Skin of body (tissue), 1 donor: ENCODE measurements at regions not wholly inside any gene's neighbourhood (a gene's known extent, or its start where the extent isn't known, plus 50 kb on each side); places are given as distances from the start of the nearest gene placed in this dataset.

Experiments
- DNase-seq: peaks from one replicate; lab custom pipeline; 2025; lab: John Stamatoyannopoulos, UW

DNA sequence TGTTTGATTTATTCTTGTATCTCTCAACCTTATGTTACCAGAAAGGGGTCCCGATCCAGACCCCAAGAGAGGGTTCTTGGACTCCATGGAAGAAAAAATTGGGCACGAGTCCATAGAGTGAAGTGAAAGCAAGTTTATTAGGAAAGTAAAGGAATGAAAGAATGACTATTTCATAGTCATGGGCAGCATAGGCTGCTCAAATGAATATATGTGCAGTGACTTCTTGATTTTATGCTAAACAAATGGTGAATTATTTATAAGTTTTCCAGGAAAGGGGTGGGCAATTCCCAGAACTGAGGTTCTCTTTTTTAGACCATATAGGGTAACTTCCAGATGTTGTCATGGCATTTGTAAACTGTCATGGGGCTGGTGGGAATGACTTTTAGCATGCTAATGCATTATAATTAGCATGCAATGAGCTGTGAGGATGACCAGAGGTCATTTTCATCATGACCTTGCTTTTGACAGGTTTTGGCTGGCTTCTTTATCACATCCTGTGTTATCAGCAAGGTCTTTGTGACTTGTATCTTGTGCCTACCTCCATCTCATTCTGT lies 832.4 kb upstream of the CDH2 start:
- DNase-seq = no peak

DNA sequence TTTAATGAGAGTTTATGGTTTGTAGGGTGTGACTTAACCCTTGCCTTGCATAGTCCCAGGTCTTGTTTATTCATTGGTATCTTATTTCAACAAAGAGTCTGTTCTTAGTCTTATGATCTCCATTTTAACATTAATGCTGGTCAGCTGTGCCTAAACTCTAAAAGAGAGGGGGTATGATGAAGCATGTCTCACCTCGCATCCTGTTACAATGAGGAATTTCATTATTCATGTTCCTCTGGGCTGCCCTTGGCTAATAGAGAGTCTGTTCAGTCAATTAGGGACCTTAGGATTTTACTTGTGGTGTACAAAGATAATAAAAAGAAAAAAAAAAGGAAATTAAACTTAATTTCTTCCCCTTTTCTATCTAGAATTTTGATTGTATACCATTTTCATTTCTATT lies 831.9 kb upstream of the CDH2 start:
- no peak for DNase-seq

DNA sequence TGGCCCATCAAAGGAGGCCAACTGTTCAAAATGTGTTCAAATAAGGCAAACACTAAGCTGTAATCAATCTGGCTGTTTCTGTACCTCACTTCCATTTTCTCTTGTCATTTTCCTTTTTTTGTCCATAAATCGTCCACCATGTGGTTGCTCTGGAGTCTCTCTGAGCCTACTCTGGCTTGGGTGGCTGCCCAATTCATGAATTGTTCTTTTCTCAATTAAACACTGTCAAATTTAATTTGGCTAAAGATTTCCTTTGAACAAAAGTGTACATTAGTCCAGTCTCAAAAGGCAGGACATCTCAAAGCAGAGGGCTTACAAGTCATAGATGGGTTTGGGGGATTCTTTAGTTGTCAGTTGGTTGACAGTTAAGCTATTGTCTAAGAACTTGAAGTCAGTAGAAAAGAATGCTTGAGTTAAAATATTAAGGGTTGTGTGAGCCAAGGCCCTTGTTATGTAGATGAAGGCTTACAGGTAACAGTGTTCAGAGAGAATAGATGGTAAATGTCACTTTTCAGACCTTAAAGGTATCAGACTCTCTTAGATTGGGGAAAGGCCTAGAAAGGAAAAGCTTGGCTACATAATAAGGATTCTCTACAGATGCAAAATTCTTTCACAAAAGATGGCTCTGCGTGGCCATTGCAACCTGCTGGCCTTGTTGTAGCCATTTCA lies 831.2 kb upstream of the CDH2 start:
- DNase-seq = no peak

DNA sequence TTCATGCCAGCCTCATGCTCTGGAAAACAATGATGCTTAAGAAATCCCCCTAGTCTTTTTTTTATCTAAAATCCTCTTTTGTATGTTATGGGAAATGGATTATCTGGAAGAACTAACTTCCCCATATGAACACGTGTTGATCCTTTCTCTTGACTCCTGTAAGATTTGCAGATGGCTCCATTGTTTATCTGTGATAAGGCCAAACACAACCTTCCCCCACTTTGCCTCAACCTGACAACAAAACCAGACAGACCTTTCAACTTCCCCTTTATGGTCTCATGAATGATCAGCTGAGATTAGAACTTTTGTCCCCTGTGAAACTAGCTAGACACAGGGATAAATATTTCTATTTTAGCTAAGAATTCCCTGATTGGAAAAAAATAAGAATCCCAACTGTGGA lies 828.0 kb upstream of the CDH2 start:
- no peak for DNase-seq

DNA sequence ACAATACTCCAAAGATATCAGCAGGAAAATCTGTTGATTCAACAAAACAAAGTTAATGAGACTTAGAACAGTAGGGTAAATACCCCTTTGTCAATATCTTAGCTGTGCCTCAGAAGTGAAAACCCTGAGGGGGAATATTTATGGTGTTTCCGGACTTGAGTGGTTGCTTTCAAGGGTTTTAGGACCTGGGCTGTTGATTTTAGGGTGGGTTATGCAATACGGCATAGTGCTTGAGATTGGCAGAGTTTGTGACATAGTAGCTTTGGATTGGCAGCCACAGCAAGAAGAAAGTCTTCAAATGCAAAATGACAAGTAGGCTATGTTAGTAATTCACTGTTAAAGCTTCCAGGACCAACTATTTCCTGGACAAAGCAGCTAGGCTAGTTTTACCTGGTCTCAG lies 826.3 kb upstream of the CDH2 start:
- no peak for DNase-seq

DNA sequence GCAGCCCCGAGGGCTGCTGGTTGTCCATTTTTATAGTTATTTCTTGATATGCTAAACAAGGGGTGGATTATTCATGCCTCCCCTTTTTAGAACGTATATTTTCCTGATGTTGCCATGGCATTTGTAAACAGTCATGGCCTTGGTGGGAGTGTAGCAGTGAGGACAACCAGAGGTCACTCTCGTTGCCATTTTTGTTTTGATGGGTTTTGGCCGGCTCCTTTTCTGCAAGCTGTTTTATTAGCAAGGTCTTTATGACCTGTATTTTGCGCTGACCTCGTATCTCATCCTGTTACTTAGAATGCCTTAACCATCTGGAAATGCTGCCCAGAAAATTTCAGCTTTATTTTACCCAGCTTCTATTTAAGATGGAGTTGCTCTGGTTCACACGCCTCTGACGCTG lies 825.8 kb upstream of the CDH2 start:
- no peak for DNase-seq

DNA sequence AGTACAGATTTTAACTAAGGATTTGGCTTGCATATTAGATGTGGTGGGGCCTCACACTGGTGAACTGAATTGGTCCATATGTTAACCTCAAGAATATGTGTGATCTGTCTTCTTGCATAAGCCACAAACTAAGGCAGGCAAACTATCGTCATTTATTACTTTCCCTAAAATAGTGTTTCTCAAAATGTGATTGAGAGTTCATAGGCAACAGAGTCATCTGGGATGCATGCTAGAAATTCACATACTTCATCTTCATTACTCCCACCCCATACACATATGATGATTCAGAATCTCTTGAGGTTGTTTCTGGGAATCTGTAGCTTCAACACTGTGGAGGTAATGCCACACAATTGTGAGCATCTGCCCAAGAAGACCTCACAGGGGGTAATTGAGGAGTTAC lies 822.8 kb upstream of the CDH2 start:
- DNase-seq = no peak

DNA sequence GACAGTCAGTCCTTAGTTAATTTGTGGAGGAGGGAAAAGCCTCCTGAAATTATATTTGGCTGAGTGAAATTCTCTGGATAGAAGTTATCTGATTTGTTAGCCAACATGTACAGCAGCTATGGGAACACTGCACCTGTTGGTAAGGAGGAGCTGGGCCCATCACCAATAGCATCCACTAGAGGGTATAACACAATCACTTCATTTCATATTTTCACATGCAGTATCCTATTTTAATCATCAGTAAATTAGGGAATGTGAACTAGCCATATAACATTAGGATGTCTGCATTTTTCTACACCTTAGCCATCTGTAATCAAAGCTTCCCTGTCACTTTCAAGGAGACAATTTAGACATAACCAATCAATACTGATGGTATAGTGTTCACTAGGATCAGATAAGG lies 818.4 kb upstream of the CDH2 start:
- no peak for DNase-seq

DNA sequence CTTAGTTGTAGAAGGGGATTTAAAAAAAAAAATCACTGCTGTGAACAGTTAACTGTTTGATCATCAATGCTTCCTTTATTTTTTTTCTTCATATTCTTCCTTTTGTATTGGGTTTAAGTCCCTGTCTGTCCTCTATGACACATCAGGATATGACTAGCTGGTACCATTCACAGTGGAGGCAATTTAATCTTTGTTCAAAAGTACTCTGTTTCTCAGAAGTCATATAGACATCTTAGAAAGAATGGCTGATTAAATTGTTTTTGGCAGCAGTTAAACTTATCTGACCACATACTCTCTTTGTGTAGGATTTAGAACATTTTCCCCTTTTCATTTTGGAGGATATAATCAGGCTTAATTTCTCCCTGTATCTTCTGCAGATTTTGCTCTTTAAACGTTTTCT lies 807.8 kb upstream of the CDH2 start:
- no peak for DNase-seq

DNA sequence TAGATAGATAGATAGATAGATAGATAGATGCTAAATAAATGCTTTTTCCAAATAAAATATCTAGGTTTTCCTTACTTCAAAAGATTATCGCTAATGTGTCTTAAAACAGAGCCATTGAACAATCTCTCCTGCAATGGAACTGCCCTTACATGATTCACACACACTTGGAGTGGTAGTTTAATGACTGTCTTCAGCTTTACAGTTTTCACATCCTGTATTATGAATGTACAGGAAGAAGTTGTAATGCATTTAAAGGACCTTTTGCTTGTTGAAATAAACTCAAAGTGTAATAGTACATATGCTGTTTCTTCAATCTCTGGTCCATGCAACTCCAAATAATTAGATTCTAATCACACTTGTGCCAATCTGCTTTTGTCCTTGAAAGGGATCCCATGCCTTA lies 797.6 kb upstream of the CDH2 start:
- no peak for DNase-seq

DNA sequence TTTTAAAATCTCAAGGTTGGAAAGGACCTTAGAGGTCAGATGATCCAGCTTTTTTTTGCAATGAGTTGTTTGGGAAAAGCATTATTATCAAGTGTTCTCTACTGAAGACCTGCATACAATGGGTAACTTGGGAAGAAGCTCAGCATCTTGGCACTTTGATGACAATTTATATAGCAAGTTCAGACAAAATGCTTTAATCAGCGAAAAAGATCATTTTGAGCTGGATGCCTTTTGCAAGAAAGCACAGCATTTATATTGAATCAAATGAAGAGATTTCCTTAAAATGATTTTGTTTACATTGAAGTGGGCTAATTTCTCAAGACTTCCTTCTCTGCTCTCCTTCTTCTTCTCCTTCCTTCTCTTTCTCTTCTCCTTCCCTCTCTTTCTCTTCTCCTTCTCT lies 796.4 kb upstream of the CDH2 start:
- no peak for DNase-seq

DNA sequence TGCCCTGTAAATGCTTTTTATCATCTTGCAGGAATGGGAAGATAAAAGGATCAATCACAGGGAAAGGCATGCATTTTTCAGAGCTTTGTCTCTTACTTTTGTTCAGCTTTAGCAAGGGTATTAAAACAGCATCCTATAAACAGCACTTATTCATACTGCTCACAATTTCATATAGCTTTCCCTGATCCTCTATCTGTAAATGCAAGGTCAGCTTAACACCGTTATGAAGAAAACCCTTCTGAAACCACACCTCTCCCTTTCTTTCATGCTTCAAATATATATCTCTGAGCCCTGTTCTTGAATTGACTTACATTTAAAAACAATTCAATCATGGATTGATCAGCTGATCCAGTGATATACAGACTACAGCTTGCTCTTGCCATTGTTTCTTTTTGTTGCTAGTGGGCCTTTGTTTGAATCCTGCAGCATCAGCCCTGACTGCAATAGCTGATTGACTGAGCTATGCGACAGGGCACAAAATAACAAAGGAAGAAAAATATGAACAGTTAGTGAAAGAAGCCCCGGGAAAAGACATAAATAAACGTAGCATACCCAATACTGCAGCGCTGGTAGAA lies 795.5 kb upstream of the CDH2 start:
- no peak for DNase-seq

DNA sequence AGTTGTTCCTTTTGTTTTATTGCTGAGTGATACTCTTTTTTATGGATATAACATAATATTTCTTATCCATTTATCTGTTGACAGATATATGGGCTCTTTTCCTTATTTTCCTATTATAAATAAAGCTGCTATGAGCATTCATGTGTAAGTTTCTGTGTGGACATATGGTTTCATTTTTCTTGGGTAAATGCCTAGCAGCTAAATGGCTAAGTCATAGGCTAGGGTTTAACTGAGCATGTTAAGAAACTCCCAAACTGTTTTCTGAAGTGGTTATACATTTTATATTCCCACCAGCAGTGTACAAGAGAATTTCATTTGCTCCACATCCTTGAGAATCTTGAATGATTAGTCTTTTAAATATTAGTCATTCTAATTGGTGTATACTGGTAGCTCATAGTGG lies 786.6 kb upstream of the CDH2 start:
- DNase-seq = peak; percentile 2

DNA sequence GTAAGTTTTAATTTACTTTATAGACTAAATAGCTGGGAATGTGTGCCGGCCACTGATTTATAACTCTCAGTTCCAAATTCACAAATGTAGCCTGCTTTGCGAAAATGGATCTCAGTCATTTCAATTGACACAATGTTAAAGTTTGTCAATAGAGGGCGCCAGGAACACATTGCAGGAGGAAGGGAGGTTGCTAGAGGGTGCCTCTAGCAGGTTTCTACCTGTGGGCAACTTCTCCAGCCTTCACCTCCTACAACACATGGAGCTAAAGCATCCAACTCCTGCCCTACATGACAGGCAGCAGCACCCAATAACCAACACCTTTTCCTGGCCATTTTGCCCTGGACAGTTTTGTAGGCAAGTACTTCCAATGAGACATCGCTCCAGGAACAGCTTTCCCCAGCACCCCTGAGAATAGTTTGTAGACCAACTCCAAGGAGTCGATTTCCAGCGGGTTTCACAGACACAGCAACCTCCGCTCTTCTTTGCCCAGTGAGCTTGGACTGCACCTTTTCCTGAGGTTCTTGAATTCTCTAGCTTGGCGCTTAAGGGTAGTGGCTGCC lies 784.8 kb upstream of the CDH2 start:
- no peak for DNase-seq

DNA sequence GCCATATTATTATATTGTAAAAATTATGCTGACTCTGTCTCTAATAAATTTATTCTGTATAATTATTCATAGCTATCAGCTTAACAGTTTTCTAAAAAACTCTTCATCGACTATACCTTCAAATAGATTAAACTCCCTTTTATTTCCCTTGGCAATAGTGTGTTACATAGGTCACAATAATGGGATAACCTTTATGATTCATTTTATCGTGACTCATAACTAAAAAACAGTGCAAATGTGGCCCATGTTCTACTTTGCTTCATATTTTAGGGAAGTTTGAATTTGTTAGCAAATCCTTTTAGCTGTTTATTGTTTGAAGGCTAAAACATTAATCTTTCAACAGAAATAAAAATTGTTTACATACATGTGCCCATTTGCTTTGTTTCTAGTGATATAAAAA lies 783.2 kb upstream of the CDH2 start:
- no peak for DNase-seq

DNA sequence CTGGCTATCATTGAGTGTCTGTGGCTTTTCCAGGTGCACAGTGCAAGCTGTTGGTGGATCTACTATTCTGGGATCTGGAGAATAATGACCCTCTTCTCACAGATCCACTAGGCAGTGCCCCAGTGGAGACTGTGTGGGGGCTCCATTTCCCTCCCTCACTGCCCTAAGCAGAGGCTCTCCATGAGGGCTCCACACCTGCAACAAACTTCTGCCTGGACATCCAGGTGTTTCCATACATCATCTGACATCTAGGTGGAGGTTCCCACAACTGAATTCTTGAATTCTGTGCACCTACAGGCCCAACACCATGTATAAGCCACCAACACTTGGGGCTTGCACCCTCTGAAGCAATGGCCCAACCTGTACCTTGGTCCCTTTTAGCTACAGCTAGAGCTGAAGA lies 775.4 kb upstream of the CDH2 start:
- DNase-seq = no peak

DNA sequence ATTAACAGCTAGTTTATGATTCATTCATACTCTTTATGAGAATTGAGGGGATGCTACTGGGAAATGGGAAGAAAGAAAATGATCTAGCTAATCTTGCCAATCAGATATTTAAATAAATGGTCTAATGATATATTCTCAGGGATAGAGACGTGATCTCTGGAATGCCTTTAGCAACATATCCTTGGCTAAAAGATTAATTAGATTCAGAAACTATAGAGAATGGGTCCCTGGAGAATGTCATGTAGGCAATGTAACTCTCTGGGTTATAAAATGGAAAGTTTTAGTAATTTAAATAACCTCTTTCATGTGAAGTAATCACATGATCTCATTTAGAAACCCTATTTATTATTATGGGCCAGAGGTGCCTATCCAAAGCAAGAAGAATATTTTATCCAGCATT lies 771.0 kb upstream of the CDH2 start:
- no peak for DNase-seq

DNA sequence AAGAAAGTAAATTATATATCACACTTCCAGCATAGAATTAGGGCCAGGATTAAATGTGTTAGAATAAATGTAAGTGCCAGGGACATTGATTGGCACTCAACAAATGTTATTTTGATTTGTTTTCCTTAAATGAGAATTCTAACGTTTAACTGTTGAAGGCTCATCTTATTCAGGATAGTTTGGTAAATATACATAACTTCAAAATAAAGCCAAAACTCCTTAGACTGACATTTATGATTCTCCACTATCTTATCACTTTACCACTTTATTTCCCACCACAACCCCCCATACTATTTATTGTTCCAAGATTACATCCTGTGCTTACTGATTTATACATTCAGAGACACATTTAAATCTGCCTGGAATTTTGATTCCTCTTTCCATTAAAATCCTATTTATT lies 769.5 kb upstream of the CDH2 start:
- DNase-seq = no peak

DNA sequence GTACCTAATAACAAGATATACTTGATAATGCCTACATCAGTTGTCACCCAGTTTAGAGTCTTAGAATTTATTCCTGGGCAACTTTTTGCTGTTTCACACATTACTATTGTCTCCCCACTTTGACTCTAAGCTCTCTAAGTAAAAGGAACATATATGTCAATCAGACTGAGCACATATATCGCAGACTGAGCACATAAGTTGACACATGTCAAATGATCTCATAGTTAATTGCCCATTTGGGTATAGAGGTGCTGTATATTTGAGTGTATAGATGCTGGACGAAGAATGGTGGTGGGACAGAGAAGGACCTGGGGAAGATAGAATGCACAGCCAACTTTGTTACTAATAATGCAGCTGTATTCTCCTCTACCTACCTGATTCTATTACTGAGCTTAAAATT lies 746.0 kb upstream of the CDH2 start:
- no peak for DNase-seq

DNA sequence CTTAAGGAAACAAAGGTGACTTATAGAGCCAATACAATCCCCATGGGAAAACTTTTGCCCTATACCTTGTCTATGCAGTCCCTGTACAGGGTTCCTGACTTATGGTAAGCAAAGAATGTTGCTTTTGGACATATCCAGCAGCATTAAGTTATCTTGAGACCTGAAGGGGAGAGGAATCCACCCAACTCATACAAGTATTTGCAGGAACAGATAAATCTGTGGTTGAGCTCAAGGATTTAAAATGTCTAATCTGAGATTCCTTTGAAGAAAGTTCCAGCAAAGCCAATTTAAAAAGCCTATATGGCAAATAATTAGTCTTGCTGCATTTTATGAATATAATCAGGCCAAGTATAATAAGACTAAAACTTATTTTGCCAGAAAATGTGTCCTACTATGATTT lies 739.5 kb upstream of the CDH2 start:
- no peak for DNase-seq

DNA sequence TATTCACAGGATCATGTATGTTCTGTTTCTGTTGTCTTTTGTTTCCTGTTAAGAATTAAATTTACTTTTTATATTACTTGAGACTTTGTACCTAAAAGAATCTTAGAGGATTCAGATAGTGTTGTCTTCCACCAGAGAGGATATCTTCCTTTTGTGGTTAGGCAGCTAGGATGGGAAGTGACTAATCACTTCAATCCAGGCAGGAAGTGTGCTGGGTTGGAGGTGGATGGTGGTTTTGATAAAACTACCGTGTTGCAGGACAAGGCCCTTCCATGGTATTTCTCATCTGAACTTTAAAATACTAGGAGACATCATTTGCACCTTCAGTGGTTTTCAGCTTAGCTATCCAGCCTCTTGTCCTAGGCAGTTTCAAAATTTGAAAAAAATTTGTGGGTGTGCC lies 728.6 kb upstream of the CDH2 start:
- no peak for DNase-seq

DNA sequence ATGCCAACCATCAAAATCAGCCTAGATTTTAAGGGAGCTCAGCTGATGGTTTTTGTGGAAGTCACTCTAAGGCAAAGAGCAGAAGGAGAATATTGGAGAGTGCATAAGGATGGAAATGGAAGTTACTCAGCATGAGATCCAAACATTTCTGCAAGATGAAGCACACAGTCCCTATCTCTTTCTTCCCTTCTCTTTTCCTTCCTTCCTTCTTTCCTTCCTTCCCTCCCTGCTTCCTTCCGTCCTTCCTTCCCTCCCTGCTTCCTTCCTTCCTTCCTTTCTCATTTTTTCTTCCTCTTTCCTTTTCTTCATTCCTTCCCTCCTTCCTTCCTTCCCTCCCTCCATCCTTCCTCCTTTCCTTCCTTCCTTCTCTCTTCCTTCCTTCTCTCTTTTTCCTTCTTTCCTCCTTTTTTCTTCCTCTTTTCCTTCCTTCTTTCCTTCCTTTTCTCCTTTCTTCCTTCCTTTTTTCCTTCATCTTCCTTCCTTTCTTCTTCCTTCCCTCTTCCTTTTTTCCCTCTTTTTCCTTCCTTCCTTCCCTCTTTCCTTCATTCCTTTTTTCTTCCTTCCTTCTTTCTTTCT lies 727.9 kb upstream of the CDH2 start:
- no peak for DNase-seq

DNA sequence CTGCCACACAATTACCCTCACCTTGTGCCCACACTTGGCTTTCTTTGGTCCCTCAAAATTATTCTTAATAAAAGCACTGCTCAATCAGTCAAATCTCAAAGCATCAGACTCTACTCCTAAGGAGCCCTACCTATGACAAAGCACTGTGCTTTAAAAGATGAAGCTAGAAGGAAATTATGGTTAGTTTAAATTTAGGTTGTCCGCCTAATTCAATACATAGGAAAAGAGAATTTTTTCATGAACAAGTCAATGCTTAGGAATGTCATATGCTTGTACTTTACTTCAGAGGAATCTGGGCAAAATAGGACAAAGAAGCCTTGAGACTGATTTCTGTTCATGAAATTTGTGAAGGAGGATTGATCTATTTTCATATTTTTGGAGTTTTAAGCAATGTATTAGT lies 726.4 kb upstream of the CDH2 start:
- DNase-seq = no peak
